Right kidney (tissue), 1 donor: ENCODE measurements at regions not wholly inside any gene's neighbourhood (a gene's known extent, or its start where the extent isn't known, plus 50 kb on each side); places are given as distances from the start of the nearest gene placed in this dataset.

Experiments used
- DNase-seq: peaks from one replicate; pipeline ENCODE4 v3.0.0-alpha.2; 2016

- DNase-seq: no peak
These were observed 266.7 kb downstream of the ENGASE start for GRCh38 chr17:79341222-79341780.

- DNase-seq: no peak
These were observed 266.0 kb downstream of the ENGASE start for GRCh38 chr17:79340333-79341221.

- no peak for DNase-seq
These were observed 264.7 kb downstream of the ENGASE start for GRCh38 chr17:79339321-79339720.

- no peak for DNase-seq
These were observed 264.0 kb downstream of the ENGASE start for GRCh38 chr17:79338604-79339003.

GRCh38 chr17:79338152-79338551 lies 263.5 kb downstream of the ENGASE start:
- no peak for DNase-seq

- DNase-seq: no peak
These were observed 262.4 kb downstream of the ENGASE start for GRCh38 chr17:79337053-79337452.

- no peak for DNase-seq
These were observed 260.8 kb downstream of the ENGASE start for GRCh38 chr17:79335456-79335855.

- no peak for DNase-seq
These were observed 257.5 kb downstream of the ENGASE start for GRCh38 chr17:79332011-79332554.

- DNase-seq: no peak
These were observed 256.9 kb downstream of the ENGASE start for GRCh38 chr17:79331492-79331891.

- no peak for DNase-seq
These were observed 256.1 kb downstream of the ENGASE start for GRCh38 chr17:79330696-79331095.

- no peak for DNase-seq
These were observed 255.6 kb downstream of the ENGASE start for GRCh38 chr17:79330229-79330628.

- no peak for DNase-seq
These were observed 252.2 kb downstream of the ENGASE start for GRCh38 chr17:79326814-79327213.

GRCh38 chr17:79325709-79326430 lies 251.2 kb downstream of the ENGASE start:
- DNase-seq: peak; percentile 32

- DNase-seq: no peak
These were observed 249.6 kb downstream of the ENGASE start for GRCh38 chr17:79324194-79324593.

GRCh38 chr17:79323566-79323965 lies 248.9 kb downstream of the ENGASE start:
- DNase-seq: no peak

GRCh38 chr17:79322211-79323123 lies 247.8 kb downstream of the ENGASE start:
- no peak for DNase-seq

GRCh38 chr17:79320331-79320730 lies 245.7 kb downstream of the ENGASE start:
- no peak for DNase-seq

- no peak for DNase-seq
These were observed 243.3 kb downstream of the ENGASE start for GRCh38 chr17:79317916-79318315.

- no peak for DNase-seq
These were observed 242.2 kb downstream of the ENGASE start for GRCh38 chr17:79316805-79317204.

- DNase-seq: no peak
These were observed 240.9 kb downstream of the ENGASE start for GRCh38 chr17:79315358-79316105.
